ENCODE measurements at regions not wholly inside any gene's neighbourhood (a gene's known extent, or its start where the extent isn't known, plus 50 kb on each side); places are given as distances from the start of the nearest gene placed in this dataset.

GRCh38 chr1:181893937-181894336 is 167.6 kb downstream of the ZNF648 start:
- no peak for TF ChIP-seq POLR2AphosphoS5 (IDR thresholded peaks at IDR 0.05)
- TF ChIP-seq POLR2A (IDR thresholded peaks at IDR 0.05) = no peak
